HCT116 (cell line): ENCODE measurements at regions not wholly inside any gene's neighbourhood (a gene's known extent, or its start where the extent isn't known, plus 50 kb on each side); places are given as distances from the start of the nearest gene placed in this dataset.

Experiments used
- ATAC-seq: fragments of 200-7000 bp; cut with Tn5 transposase; 2 replicates; pipeline ENCODE4 v1.9.1; 2020; ENCODE audit warnings: mild to moderate bottlenecking, moderate library complexity
- BruUV-seq: library from RNA; stranded (reverse); fragments of 400-500 nt; replicated peaks from 2 replicates; lab custom pipeline; 2021; lab: Mats Ljungman, UMichigan
- CTCF ChIA-PET: fragments of 300-600 bp; sonication (Branson Sonifier 250); formaldehyde crosslinking; loops from one replicate; lab custom pipeline; 2021; ENCODE audit warnings: antibody characterized with exemption; lab: Charles Lee
- POLR2A ChIA-PET: fragments of 300-600, 350-600 bp; sonication (Branson Sonifier 250); formaldehyde crosslinking; loops from one replicate; lab custom pipeline; 2021; ENCODE audit warnings: antibody characterized with exemption; lab: Charles Lee
- RAD21 ChIA-PET, 2 experiments: fragments of 300-600 bp; sonication (Branson Sonifier 250); formaldehyde crosslinking; loops; one replicate each; lab custom pipeline; 2023; ENCODE audit warnings: low total read pairs in 2 of 2; ENCODE audit not compliant: uncharacterized antibody in 2 of 2, unreplicated experiment in 2 of 2, low non-redundant PET in 1 of 2; lab: Charles Lee
- DNase-seq: peaks from one replicate; pipeline ENCODE4 v3.0.0-alpha.2; 2010; ENCODE audit warnings: low read depth, low spot score
- H2AFZ ChIP-seq: fragments of 200-600 bp; shearing (Covaris generic), sonication (generic); 2 replicates; pipeline ENCODE4 v1.6.1; 2017; ENCODE audit warnings: low read depth, mixed run types, mixed read lengths, antibody characterized with exemption, low read length; ENCODE audit not compliant: poor library complexity, severe bottlenecking
- H3K27ac ChIP-seq: 2 replicates; pipeline ENCODE4 v1.5.1; 2012; ENCODE audit warnings: low read depth, low read length
- H3K27me3 ChIP-seq: fragments of 200-600 bp; sonication (generic); 2 replicates; pipeline ENCODE4 v1.6.1; 2016; ENCODE audit warnings: mixed run types, low read length, mixed read lengths; ENCODE audit not compliant: insufficient read depth
- H3K36me3 ChIP-seq, 2 experiments: fragments of 200-500 bp in 1 of 2; fragments of 200-600 bp in 1 of 2; sonication (Bioruptor generic) in 1 of 2; sonication (generic) in 1 of 2; 2 replicates each; pipeline versions ENCODE4 v1.5.1 to v1.6.1; 2014 to 2016; ENCODE audit warnings: low read length in 2 of 2, inconsistent platforms in 1 of 2, mixed read lengths in 1 of 2, mixed run types in 1 of 2; ENCODE audit not compliant: insufficient read depth in 2 of 2, control insufficient read depth in 1 of 2
- H3K4me1 ChIP-seq, 2 experiments: fragments of 200-600 bp in 1 of 2; sonication (generic) in 1 of 2; 2 replicates each; pipeline versions ENCODE4 v1.5.1 to v1.6.1; 2012 to 2017; ENCODE audit warnings: low read length in 2 of 2, inconsistent platforms in 1 of 2, mild to moderate bottlenecking in 1 of 2, mixed read lengths in 1 of 2, mixed run types in 1 of 2, moderate library complexity in 1 of 2; ENCODE audit not compliant: insufficient read depth in 2 of 2, control insufficient read depth in 1 of 2
- H3K4me2 ChIP-seq: fragments of 200-600 bp; sonication (generic); 2 replicates; pipeline ENCODE4 v1.6.1; 2017; ENCODE audit warnings: mixed run types, low read length, mixed read lengths
- H3K4me3 ChIP-seq, 2 experiments: fragments of 200-600 bp in 1 of 2; sonication (generic) in 1 of 2; replicated peaks in 1 of 2; 2 replicates each; pipeline ENCODE4 v1.5.1; 2011 to 2016; ENCODE audit warnings: low read length in 2 of 2, control low read depth in 1 of 2, low read depth in 1 of 2, mild to moderate bottlenecking in 1 of 2, mixed read lengths in 1 of 2, mixed run types in 1 of 2
- H3K79me2 ChIP-seq: fragments of 200-600 bp; sonication (generic); 2 replicates; pipeline ENCODE4 v1.6.1; 2017; ENCODE audit warnings: mild to moderate bottlenecking, mixed run types, low read length, moderate library complexity, mixed read lengths; ENCODE audit not compliant: insufficient read depth
- H3K9ac ChIP-seq: fragments of 200-600 bp; sonication (generic); 2 replicates; pipeline ENCODE4 v1.6.1; 2016; ENCODE audit warnings: low read length, mixed read lengths
- H3K9me2 ChIP-seq: fragments of 200-600 bp; sonication (generic), shearing (Covaris generic); 2 replicates; pipeline ENCODE4 v1.6.1; 2017; ENCODE audit warnings: mixed run types, mild to moderate bottlenecking, moderate library complexity; ENCODE audit not compliant: insufficient read depth
- H3K9me3 ChIP-seq, 2 experiments: fragments of 200-500 bp in 1 of 2; fragments of 200-600 bp in 1 of 2; sonication (Bioruptor generic) in 1 of 2; sonication (generic) in 1 of 2; 2 replicates each; pipeline ENCODE4 v1.6.1; 2014 to 2017; ENCODE audit warnings: low read length in 2 of 2, mixed read lengths in 2 of 2, inconsistent platforms in 1 of 2, low read depth in 1 of 2, mild to moderate bottlenecking in 1 of 2, mixed run types in 1 of 2, moderate library complexity in 1 of 2; ENCODE audit not compliant: control insufficient read depth in 1 of 2, insufficient read depth in 1 of 2
- H4K20me1 ChIP-seq: fragments of 200-600 bp; sonication (generic), shearing (Covaris generic); 2 replicates; pipeline ENCODE4 v1.6.1; 2017; ENCODE audit warnings: mixed run types, mild to moderate bottlenecking, moderate library complexity; ENCODE audit not compliant: insufficient read depth
- CEBPB ChIP-seq: IDR thresholded peaks from 2 replicates; pipeline ENCODE4 v1.6.1; 2012; ENCODE audit warnings: low read depth
- ELF1 ChIP-seq: IDR thresholded peaks from 2 replicates; pipeline ENCODE4 v1.6.1; 2012; ENCODE audit warnings: low read depth, borderline replicate concordance
- POLR2AphosphoS5 ChIP-seq: IDR thresholded peaks from 2 replicates; pipeline ENCODE4 v1.6.1; 2011; ENCODE audit warnings: mild to moderate bottlenecking, low read depth, low read length, moderate library complexity
- YY1 ChIP-seq: IDR thresholded peaks from 2 replicates; pipeline ENCODE4 v1.6.1; 2011; ENCODE audit warnings: low read length, low read depth, moderate library complexity, mild to moderate bottlenecking; ENCODE audit not compliant: insufficient replicate concordance; ENCODE audit errors: extremely low read depth
- ZFX ChIP-seq: fragments of 450-650 bp; IDR thresholded peaks from 2 replicates; pipeline ENCODE4 v1.6.1; 2017
- ZNF274 ChIP-seq: fragments of 200-500 bp; sonication (Bioruptor generic); IDR thresholded peaks from 2 replicates; pipeline ENCODE4 v1.6.1; 2014; ENCODE audit warnings: mild to moderate bottlenecking, low read depth, low read length, inconsistent platforms
- intact Hi-C: fragments of 100-400 bp; cut with micrococcal nuclease; formaldehyde crosslinking; loops from 2 replicates; pipeline ENCODE4 v1.10.0; 2022
- TF ChIP-seq, protein P1 (sequence below): IDR thresholded peaks from 2 replicates; pipeline ENCODE4 v1.6.1; 2011; ENCODE audit warnings: mild to moderate bottlenecking, low read length, moderate library complexity; ENCODE audit not compliant: insufficient replicate concordance; ENCODE audit errors: extremely low read depth
- TF ChIP-seq, protein P2 (sequence below): IDR thresholded peaks from 2 replicates; pipeline ENCODE4 v1.6.1; 2012; ENCODE audit warnings: low read depth
- TF ChIP-seq, protein P3 (sequence below), 3 experiments: fragments of 200-600 bp in 1 of 3; sonication (generic) in 1 of 3; IDR thresholded peaks in 2 of 3; conservative IDR thresholded peaks in 1 of 3; 2 replicates each; pipeline ENCODE4 v1.5.1; 2012 to 2017; ENCODE audit warnings: low read depth in 2 of 3, low read length in 2 of 3, antibody characterized with exemption in 1 of 3, borderline replicate concordance in 1 of 3, control low read depth in 1 of 3, mild to moderate bottlenecking in 1 of 3, mixed read lengths in 1 of 3, mixed run types in 1 of 3, moderate library complexity in 1 of 3; ENCODE audit not compliant: insufficient read depth in 1 of 3
- TF ChIP-seq, protein P4 (sequence below): IDR thresholded peaks from 2 replicates; pipeline ENCODE4 v1.6.1; 2012

DNA sequence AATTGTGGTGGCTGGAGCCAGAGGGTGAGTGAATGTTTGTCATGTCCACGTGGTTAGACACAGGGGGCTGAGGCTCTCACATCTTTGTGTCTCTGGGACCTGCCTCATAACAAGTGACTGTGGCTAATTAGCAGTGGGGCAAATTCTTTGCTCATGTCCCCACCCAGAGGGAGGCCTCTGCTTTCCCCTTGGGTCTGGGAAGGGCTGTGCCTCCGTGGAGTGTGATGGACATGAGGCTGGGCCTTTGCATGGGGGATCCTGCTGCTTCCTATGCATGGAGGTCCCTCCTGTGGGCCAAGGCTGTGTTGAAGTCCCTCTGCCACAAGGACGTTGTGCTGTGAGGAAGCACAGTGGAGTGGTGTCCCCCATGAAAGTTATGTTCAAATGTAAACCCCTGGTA is 327.4 kb upstream of the SHH start:
- POLR2A ChIA-PET = no interaction called here
- no TSS peak for BruUV-seq
- H2AFZ ChIP-seq = no peak overlapping the region
- no peaks in the 10 kb centered on the region for H3K27me3 ChIP-seq
- intact Hi-C loops = no loop called here
- H3K9me3 ChIP-seq = no peaks in the 10 kb centered on the region
- no peak overlapping the region for H3K9ac ChIP-seq
- no peak for ATAC-seq
- H3K79me2 ChIP-seq = no peaks in the 10 kb centered on the region
- H3K9me2 ChIP-seq = no peaks in the 10 kb centered on the region
- no peak for DNase-seq
- no peaks in the 10 kb centered on the region for H4K20me1 ChIP-seq
- RAD21 ChIA-PET = no interaction called here
- no peak overlapping the region for H3K27ac ChIP-seq
- TF ChIP-seq YY1 (no peak), POLR2AphosphoS5 (no peak), ELF1 (no peak), ZNF274 (no peak), CEBPB (no peak), ZFX (no peak)
- TF ChIP-seq, protein P1, sequence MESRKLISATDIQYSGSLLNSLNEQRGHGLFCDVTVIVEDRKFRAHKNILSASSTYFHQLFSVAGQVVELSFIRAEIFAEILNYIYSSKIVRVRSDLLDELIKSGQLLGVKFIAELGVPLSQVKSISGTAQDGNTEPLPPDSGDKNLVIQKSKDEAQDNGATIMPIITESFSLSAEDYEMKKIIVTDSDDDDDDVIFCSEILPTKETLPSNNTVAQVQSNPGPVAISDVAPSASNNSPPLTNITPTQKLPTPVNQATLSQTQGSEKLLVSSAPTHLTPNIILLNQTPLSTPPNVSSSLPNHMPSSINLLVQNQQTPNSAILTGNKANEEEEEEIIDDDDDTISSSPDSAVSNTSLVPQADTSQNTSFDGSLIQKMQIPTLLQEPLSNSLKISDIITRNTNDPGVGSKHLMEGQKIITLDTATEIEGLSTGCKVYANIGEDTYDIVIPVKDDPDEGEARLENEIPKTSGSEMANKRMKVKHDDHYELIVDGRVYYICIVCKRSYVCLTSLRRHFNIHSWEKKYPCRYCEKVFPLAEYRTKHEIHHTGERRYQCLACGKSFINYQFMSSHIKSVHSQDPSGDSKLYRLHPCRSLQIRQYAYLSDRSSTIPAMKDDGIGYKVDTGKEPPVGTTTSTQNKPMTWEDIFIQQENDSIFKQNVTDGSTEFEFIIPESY = no peak
- TF ChIP-seq, protein P2, sequence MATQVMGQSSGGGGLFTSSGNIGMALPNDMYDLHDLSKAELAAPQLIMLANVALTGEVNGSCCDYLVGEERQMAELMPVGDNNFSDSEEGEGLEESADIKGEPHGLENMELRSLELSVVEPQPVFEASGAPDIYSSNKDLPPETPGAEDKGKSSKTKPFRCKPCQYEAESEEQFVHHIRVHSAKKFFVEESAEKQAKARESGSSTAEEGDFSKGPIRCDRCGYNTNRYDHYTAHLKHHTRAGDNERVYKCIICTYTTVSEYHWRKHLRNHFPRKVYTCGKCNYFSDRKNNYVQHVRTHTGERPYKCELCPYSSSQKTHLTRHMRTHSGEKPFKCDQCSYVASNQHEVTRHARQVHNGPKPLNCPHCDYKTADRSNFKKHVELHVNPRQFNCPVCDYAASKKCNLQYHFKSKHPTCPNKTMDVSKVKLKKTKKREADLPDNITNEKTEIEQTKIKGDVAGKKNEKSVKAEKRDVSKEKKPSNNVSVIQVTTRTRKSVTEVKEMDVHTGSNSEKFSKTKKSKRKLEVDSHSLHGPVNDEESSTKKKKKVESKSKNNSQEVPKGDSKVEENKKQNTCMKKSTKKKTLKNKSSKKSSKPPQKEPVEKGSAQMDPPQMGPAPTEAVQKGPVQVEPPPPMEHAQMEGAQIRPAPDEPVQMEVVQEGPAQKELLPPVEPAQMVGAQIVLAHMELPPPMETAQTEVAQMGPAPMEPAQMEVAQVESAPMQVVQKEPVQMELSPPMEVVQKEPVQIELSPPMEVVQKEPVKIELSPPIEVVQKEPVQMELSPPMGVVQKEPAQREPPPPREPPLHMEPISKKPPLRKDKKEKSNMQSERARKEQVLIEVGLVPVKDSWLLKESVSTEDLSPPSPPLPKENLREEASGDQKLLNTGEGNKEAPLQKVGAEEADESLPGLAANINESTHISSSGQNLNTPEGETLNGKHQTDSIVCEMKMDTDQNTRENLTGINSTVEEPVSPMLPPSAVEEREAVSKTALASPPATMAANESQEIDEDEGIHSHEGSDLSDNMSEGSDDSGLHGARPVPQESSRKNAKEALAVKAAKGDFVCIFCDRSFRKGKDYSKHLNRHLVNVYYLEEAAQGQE = no peak
- TF ChIP-seq, protein P3, sequence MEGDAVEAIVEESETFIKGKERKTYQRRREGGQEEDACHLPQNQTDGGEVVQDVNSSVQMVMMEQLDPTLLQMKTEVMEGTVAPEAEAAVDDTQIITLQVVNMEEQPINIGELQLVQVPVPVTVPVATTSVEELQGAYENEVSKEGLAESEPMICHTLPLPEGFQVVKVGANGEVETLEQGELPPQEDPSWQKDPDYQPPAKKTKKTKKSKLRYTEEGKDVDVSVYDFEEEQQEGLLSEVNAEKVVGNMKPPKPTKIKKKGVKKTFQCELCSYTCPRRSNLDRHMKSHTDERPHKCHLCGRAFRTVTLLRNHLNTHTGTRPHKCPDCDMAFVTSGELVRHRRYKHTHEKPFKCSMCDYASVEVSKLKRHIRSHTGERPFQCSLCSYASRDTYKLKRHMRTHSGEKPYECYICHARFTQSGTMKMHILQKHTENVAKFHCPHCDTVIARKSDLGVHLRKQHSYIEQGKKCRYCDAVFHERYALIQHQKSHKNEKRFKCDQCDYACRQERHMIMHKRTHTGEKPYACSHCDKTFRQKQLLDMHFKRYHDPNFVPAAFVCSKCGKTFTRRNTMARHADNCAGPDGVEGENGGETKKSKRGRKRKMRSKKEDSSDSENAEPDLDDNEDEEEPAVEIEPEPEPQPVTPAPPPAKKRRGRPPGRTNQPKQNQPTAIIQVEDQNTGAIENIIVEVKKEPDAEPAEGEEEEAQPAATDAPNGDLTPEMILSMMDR (IDR thresholded peaks at IDR 0.05 in 2 of 3, conservative IDR thresholded peaks at IDR 0.05 in 1 of 3; ENCODE audit: borderline replicate concordance in 1 of 3, insufficient read depth in 1 of 3, low read depth in 2 of 3, low read length in 2 of 3) = no peak
- TF ChIP-seq, protein P4, sequence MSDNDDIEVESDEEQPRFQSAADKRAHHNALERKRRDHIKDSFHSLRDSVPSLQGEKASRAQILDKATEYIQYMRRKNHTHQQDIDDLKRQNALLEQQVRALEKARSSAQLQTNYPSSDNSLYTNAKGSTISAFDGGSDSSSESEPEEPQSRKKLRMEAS = no peak
- H3K36me3 ChIP-seq = no peaks in the 10 kb centered on the region
- H3K4me1 ChIP-seq = no peaks in the 10 kb centered on the region
- CTCF ChIA-PET = no interaction called here
- H3K4me2 ChIP-seq = no peak overlapping the region
- no peak overlapping the region for H3K4me3 ChIP-seq
